HG02938 (cell line): ENCODE measurements at regions not wholly inside any gene's neighbourhood (a gene's known extent, or its start where the extent isn't known, plus 50 kb on each side); places are given as distances from the start of the nearest gene placed in this dataset.

Source experiments
- ATAC-seq: cut with Tn5 transposase; IDR thresholded peaks from one replicate; pipeline ENCODE4 v1.9.1; 2021; ENCODE audit warnings: mild to moderate bottlenecking, moderate library complexity; ENCODE audit not compliant: unreplicated experiment

DNA sequence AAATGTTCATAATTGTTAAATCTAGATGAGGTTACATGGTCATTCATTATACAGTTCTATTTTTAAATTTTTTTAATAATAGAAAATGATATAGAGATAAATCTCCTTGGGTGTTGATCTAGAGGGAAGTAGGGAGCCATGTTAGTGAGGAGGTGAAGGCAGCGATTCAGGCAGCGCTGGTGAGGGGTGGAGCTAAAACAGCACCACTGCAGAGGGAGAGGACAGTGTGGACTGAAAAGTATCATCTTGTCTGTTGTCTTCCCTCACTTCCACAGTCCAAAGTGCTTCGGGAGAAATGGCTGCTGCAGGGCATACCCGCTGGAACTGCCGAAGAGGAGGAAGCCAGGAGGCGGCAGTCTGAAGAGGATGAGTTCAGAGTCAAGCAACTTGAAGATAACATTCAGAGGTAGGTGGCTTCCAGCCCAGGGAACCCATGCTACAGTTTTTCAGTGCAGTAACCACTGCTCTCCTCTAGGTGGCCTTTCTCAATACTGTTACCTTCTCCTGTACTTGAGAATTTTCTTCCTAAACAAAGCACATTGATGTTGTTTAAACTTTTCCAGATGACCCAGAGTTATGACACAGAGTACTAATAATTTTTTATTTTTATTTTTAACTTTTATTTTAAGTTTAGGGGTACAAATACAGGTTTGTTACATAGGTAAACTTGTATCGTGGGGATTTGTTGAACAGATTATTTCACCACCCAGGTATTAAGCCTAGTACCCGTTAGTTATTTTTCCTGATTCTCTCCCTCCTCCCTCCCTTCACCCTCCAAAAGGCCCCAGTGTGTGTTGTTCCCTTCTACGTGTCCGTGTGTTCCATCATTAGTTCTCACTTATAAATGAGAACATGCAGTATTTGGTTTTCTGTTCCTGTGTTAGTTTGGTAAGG is 100.5 kb downstream of the PALM2AKAP2 start:
- ATAC-seq, result peak; percentile 92

DNA sequence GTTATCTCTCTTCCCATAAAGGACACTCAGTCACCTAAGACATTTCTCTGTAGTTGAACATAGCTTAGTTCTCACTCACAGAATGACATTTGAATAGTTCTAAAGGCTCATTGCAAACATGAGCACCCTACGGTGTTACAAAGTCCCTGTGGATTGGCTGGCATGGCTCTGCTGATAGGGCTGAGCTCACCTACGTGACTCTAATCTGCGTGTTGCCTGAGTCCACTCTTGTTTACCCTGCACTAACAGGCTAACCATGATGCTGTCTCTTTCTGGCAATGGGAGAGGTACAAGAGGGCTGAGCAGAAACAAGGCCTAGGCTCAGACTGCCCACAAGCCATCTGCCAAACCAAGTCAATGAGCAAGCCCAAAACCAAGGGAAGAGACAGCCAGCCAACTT is 103.6 kb downstream of the PALM2AKAP2 start:
- ATAC-seq, result no peak

DNA sequence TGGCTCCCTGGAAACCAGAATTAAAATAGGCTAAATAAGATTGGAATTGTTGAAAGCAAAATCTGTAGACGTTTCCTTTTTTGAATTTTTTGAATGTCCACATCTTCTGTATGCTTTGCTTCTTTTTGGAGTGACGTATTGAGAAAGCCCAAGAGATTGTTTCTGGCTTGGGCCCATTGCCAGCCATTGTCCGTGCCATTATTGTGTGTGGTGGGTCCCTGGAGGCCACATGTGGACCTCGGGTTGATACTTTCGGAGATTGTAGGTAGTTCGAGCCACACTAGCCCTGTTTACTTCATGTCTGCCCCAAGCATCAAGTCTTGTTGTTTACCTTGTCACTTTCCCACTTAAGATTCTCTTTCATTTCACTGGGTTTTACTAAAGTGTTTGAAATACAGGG is 106.0 kb downstream of the PALM2AKAP2 start:
- no peak for ATAC-seq

DNA sequence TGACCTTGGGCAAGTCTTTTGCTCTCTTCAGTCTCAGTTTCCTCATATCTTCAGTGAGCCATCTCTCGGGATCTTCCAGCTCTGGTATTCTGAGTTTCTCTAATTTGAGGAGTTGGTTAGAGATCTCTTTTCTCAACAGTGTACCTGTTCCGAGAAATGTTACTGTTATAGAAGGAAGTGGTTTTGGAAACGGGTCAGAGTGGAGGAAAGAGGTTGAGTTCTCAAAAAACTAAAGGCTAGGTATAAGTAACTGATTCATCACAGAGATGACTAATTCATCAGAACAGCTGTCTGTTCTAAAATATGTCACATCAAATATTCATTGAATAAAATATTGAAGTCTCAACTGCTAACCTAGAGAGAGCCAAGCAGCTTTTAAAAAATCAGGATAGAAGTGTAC is 106.6 kb downstream of the PALM2AKAP2 start:
- peak; percentile 85 for ATAC-seq

DNA sequence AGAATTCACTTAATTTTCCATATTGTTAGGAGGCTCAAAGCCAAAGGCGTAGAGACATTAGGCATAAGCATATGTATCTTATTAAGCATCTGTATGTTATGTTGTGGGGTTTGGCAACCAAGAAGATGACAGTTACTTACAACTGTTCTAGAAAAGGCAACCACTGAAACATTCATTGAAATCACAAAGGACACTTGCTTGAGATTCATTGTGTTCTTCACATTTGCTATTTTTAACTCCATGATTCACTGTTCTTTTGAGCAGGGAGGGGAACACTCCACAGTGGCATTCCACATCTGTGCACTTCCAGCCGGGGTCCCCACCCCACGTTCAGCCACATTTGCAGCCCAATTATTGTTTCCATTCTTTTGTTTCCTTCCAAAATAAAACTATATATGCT is 107.1 kb downstream of the PALM2AKAP2 start:
- ATAC-seq, result peak; percentile 9

DNA sequence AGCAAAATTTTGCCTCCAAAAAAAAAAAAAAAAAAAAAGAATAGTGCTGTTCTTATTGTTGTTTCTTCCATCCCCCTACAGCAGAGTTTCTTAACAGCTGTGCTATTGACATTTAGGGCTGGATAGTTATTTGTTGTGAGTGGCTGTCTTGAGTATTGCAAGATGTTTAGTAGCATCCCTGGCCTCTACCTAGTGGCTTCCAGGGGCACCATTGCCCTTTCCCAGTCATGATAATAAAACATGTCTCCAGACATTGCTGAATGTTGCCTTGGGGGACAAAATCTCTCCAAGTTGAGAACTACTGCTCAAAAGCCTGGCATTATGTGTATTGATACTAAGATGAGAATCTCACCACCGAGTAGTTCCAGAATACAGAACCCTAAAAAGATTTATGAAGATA is 108.7 kb downstream of the PALM2AKAP2 start:
- ATAC-seq, result no peak

DNA sequence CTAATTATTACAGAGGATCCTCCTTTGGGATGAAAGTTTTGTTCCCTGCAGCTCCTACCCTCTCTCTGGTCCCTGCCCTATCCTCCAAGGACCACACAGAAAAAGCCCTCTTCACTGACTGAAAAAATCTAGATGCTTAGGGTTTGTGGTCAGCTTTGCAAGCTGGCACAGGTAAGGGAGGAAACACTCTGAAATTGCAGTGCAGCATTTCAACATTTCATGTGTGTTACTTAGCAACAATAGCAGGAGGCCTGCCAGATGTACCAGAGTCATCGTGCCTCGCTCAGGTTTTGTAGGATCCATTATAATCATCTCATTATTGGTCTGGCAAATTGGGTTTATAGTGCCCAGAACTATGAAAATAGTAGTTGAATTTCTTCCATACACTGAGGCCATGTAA is 109.5 kb downstream of the PALM2AKAP2 start:
- ATAC-seq, result no peak

DNA sequence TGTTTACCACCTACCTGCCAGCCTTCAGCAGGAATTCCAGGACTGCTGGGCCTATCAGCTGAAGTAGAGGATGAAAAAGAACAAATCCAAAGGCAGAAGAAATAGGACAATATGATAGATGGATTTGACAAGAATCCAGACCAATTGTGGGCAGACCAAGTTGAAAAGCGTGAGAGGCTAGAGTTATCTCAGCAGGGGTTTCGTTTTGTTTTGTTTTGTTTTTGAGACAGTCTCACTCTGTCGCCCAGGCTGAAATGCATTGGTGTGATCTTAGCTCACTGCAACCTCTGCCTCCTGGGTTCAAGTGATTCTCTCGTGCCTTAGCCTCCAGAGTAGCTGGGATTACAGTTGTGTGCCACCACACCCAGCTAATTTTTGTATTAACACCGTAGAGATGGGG is 113.2 kb downstream of the PALM2AKAP2 start:
- ATAC-seq, result peak; percentile 48

DNA sequence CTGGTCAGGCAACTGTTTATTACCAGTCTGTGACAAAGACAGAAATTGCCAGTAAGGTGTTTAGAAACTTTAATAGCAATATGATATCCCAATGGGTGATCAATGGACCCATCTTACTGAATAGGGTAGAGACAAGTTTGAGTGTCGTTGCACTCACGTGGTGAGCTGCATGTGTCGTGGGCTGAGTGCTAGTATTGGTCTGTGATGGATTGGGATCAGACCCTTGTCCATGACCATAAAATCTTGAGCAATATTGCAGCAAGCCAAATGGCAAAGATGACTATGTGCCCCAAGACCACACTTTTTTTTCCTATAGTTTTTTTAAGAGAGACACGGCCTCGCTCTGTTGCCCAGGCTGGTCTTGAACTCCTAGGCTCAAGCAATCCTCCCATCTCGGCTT is 114.5 kb downstream of the PALM2AKAP2 start:
- ATAC-seq, result no peak

DNA sequence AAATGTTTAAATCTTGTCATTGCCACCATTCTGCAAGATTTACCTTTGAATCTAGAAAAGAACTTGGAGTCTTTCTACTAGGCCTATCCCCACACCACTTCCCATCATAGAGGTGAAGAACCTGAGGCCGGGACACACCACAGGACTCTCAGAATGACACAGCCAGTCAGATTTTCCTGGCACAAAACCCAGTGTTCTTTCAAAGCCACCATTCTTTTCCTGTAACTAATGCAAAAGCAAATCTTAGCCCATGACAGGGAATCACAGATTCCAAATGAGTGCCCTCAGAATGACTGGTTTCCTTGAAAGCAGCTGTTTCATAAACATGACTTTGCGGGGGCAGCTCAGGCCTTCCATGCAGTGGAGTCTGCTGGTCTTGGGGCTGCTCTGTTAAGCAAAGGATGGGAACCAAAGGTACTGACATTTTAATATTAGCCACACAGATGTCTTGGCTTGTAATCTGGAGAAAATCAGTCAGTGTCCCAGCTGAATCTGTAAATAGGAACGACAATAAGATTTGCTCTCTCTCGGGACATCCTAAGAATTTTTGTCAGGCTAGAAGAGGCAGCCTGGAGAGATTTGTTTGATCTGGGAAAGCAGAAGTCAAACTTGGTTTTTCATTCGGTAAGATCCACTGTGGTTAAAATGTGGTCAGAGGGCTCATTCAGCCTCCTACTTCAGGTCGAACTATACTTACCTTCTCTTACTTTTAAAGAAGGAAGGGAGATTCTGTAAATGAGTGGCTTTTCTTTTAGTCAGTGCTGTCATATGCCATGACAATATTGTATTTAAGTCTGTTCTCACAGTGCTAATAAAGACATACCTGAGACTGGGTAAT is 115.1 kb downstream of the PALM2AKAP2 start:
- ATAC-seq, result peak; percentile 71

DNA sequence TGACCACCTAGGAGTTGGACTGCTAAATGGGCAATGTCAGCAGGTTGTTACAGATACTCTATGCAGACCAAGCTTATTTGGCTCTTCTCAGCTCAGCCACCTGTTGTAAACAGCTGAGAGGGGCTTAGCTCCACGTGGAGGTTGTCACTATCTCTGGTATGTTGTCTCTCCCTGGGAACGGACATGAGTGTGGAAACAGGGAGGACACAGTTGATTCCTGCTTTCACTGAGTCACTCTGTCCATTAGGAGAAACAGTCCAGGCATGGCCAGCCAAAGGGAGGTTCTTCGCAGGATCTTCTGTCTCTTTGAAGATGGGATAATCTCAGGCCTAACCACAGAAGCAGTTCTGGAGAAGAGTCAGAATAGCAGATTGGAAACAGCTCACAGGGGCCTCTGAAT is 121.2 kb downstream of the PALM2AKAP2 start:
- ATAC-seq, result no peak

DNA sequence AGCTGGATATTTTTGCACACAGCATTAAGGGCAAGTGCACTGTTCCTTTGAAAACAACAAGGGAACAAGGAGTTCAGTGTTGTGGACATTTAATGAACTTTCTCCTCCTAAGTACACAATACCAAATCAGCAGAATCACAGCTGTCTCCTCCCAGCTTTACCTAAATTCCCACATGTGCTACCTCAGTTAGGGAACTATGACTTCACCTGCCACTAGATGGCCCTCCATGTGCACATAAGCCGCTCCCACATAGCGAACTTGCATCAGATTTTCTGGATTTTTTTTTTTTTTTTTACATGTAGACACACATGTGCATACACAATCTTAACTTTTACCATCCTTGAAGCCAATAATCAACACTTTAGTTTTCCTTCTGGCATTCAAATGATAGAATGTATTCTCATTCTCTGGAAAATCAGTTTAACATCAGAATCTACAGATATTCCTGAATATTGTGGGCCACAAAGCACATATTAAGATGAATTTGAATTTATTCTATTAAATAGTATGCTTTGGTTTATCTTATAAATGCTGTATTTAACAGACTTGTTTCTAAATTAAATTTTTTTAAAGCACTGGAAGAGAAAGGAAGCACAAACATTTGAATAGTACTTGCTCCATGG is 123.6 kb downstream of the PALM2AKAP2 start:
- no peak for ATAC-seq

DNA sequence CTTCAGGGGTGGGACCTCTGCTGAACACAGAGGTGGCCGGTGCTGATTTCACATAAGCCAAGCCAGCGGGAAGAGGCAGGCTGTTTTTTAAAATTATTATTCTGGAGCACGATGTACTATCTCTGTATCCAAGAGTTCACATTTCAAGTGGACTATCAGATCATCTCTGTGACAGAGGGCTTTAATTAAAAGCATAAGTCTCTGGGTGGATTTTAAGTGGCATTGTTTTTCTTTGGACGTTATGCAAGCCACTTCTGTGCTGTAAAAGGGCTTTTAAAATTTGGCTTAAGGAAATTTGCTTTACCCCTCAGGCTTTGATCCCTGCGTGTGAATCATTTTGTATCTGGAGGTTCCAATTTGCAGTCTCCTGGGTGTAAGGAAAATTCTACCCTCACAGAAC is 124.7 kb downstream of the PALM2AKAP2 start:
- no peak for ATAC-seq

DNA sequence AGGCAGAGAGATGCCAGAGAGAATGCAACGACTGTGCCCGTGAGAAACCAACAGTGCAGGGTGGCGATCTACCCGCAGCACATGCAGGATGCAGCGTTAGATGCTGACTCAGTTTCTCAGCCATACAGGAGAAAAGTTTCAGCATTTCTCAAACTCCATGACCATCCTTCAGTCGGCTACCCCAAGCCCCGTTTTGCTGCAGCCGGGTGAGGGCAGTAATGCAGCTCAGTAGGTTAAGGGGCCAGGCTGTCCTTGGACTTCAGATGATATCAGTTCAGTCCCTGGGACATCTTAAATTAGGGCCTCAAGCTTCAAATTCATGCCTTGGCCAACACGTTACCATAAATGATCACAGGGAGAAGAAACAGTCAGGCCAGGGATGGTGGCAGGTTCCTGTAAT is 125.5 kb downstream of the PALM2AKAP2 start:
- no peak for ATAC-seq

DNA sequence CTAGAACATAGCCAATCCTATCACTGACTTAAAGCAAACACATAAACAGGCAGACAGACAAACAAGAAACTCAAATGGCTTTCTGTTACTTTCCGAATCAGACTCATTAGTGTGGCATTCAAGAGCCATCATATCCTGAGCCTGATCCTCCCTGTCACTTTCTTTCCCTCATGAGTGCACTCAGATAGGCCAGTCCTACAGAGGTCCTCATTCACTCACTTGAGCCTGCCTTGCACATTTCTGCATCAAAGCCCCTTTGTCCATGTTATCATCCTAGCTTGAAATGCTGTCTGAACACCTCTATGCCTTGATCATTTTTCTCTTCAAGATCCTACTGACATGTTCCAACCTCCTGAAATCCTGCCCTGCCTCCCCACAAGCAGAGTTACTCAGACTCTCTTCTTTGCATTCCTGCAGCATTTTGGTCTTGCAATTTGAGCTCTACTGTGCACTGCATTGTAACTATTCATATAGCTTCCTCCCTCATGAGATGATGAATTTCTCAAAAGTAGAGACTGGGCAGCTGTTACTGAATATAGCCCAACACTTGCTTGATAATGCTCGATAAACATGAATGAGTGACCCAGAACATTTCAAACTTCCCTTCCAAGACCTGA is 126.9 kb downstream of the PALM2AKAP2 start:
- ATAC-seq, result peak; percentile 7

DNA sequence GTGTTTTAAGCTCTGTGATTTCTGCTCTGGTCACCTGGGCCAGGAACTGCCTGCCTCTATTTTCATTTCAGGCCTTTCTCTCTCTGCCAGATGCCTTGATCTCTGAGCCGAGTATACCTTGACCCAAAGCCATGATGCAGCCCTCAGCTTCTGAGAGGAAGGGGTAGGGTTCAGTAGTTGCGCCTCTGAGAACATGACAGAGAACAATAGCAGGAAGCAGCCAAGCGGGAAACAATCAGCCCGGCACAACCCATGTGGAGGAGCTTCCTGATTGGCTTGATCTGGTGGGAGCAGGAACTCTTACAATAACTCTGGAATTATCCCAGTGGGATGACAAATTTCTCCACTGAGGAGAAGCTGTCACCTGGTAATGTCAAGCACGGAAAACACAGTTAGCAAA is 127.4 kb downstream of the PALM2AKAP2 start:
- ATAC-seq, result peak; percentile 72

DNA sequence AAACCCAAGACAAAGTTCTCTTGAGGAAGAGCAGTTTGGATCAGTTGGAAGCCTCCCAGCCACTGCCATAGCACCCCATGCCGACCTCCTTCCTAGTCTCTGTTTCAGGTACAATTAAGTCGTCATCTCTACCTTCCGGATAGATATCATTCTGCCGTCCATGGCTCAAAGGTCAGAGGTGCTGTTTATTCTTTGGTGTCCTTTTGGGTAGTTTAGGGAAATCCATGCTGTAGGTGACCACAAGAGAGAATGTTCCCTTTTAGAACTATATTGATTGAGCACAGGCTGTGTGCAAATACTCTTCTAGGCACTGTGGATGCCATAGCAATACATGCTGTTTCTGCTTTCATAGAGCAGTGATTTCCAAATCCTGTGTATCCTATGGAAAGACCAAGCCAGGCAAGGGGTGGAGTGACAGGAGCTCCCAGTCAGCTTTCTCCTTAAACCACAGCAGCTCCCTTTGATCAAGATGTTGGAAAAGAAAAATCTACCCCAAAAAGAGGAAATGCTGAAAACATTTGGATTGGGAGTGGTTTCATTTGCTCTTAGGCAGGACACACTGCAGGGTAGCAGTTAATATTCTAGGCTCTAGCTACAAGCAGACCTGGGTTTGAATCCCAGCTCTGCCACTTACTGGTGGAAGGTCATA is 127.9 kb downstream of the PALM2AKAP2 start:
- no peak for ATAC-seq

DNA sequence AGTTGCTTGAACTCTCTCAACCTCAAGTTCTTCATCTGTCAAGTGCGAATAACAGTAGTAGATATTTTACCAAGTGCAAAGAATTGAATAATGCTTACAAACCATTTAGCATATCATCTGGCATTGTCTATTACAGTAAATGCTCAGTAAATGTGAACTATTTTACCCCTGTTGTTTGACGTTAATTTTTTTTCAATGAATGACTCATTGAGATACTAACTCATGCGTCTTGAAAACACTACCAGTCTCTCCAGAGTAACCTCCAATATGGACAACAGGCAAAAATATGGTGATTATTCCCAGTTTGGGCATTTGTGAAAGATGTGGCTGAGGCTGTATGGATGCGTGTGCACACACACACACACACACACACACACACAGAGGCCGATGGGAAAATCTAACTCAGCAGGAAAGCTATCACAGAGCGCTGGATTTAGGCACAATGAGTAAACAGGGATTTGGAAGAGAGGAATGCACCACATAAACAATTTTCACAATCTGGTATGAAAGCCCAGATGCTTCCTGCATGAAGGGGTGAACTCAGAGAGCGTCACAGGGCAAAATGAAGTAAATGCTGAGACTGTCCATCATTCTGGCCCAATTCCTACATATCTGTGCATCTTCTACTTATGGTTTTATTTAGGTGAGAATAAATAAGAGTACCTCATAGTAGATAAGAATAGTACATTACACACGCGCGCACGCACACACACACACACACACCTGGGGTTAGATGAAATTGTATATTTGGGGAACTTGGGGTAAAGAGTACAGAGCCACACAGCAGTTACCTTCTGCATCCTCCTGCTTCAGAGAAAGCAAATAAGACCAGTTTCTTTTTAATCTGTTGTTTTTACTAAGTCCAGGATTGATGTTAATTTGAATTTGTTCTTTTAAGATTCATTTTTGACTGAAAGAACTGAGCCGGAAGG is 128.7 kb downstream of the PALM2AKAP2 start:
- ATAC-seq, result no peak

DNA sequence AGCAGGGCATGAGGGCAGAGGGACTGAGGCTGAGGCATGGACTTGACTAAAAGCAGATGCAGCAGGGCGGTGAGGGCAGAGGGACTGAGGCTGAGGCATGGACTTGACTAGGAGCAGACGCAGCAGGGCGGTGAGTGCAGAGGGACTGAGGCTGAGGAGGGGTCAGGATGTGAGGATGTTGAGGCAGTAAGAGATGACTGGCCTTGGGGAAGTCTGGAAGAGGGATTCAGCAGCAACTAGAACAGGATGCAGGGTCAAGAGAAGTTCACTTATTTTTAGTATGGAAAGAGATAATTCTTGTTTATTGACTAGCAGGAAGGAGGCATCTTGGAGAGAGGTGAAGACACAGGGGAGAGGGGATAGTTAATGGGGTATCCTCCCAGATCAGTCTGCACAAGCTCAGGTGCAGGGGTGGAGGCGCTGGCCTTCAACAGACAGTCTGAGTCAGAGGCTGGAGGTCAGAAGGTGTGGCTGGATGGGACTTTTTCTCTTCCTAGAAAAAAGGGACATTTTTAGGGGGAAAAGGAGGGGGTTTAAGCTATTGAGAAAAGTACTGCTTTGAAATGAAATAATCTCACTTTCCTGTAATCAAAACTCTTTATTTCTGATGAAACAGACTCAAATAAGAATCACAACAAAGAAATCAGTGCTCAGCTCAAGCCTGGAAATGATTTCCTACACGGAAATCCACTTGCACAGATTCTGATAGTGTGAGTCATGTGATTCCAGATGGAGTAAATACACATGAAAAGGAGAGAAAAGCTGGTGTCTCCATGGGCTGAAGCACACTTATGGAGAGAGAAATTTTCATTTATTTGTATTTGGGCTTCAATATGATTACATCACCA is 130.9 kb downstream of the PALM2AKAP2 start:
- ATAC-seq, result no peak
